ENCODE measurements at regions not wholly inside any gene's neighbourhood (a gene's known extent, or its start where the extent isn't known, plus 50 kb on each side); places are given as distances from the start of the nearest gene placed in this dataset.

DNA sequence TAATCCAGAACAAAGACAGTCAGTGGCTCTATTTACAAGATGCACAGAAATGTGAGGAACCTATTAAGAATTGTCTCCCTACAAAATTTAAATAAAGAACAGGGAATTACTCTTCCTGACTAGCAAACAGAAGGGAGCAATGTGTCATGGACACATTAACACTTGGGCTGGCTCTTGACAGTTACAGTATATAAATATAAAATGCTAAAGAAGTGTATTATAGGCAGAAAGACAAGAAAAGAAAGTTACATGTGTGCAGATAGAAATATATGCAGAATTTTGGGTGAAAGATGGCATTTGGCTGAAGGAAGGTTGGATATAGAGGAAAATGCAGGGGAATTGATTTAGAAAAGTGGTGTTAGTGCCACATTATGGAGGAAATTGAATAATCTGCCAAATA, 2257.1 kb upstream of the ACO1 start:
- CTCF ChIA-PET (ENCODE audit: low intra/inter-chr PET ratio, low total read pairs): no interaction called here
- H3K9ac ChIP-seq (ENCODE audit: insufficient read depth, low read depth, low read length): no peak overlapping the region
- intact Hi-C loops (cut with micrococcal nuclease; ENCODE audit: unreplicated experiment): no loop called here
- no peak for FAIRE-seq
- TF ChIP-seq ATM (IDR thresholded peaks at IDR 0.05; ENCODE audit: borderline replicate concordance): no peak
- TF ChIP-seq, protein P1, sequence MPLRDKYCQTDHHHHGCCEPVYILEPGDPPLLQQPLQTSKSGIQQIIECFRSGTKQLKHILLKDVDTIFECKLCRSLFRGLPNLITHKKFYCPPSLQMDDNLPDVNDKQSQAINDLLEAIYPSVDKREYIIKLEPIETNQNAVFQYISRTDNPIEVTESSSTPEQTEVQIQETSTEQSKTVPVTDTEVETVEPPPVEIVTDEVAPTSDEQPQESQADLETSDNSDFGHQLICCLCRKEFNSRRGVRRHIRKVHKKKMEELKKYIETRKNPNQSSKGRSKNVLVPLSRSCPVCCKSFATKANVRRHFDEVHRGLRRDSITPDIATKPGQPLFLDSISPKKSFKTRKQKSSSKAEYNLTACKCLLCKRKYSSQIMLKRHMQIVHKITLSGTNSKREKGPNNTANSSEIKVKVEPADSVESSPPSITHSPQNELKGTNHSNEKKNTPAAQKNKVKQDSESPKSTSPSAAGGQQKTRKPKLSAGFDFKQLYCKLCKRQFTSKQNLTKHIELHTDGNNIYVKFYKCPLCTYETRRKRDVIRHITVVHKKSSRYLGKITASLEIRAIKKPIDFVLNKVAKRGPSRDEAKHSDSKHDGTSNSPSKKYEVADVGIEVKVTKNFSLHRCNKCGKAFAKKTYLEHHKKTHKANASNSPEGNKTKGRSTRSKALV (CRISPR knock-in tag; IDR thresholded peaks at IDR 0.05): no peak
- no peak for TF ChIP-seq HOXA7 (CRISPR knock-in tag; IDR thresholded peaks at IDR 0.05)
- TF ChIP-seq ZNF337 (CRISPR knock-in tag; IDR thresholded peaks at IDR 0.05; ENCODE audit: borderline replicate concordance, low read depth): no peak
- no peak for TF ChIP-seq SOX6 (IDR thresholded peaks at IDR 0.05)
- no peak for TF ChIP-seq SOX6 (CRISPR knock-in tag; IDR thresholded peaks at IDR 0.05)
- no peak for TF ChIP-seq DNMT1 (CRISPR knock-in tag; IDR thresholded peaks at IDR 0.05)
- TF ChIP-seq ZNF773 (CRISPR knock-in tag; IDR thresholded peaks at IDR 0.05; ENCODE audit: borderline replicate concordance): no peak
- no peak for TF ChIP-seq FOXM1 (CRISPR knock-in tag; IDR thresholded peaks at IDR 0.05)
- no peak for TF ChIP-seq ZNF501 (CRISPR knock-in tag; IDR thresholded peaks at IDR 0.05)
- no peak for TF ChIP-seq ATAD3A (CRISPR knock-in tag; IDR thresholded peaks at IDR 0.05)
- no peak for TF ChIP-seq HHEX (CRISPR knock-in tag; IDR thresholded peaks at IDR 0.05)
- TF ChIP-seq ZNF10 (CRISPR knock-in tag; IDR thresholded peaks at IDR 0.05; ENCODE audit: borderline replicate concordance, low read depth): no peak
- TF ChIP-seq ZC3H4 (CRISPR knock-in tag; IDR thresholded peaks at IDR 0.05; ENCODE audit: borderline replicate concordance): no peak
- TF ChIP-seq ZNF644 (CRISPR knock-in tag; IDR thresholded peaks at IDR 0.05; ENCODE audit: low read depth): no peak
- POLR2A ChIA-PET: no interaction called here
- no peaks in the 10 kb centered on the region for H4K20me1 ChIP-seq (ENCODE audit: insufficient read depth, low read length)
- ATAC-seq: no peak
- no peaks in the 10 kb centered on the region for H3K4me1 ChIP-seq (ENCODE audit: insufficient read depth, low read length)
- no peaks in the 10 kb centered on the region for H3K27me3 ChIP-seq (ENCODE audit: control insufficient read depth in 1 of 2, insufficient read depth in 2 of 2, low read length in 2 of 2)
- no peak overlapping the region for H3K4me3 ChIP-seq (replicated peaks in 1 of 3; ENCODE audit: insufficient read depth in 1 of 3, low read depth in 2 of 3, low read length in 3 of 3)
- no peak overlapping the region for H3K4me2 ChIP-seq (ENCODE audit: low read depth, low read length)
- in situ Hi-C loops (cut with HindIII; ENCODE audit: extremely low pct_ligation_motif_present, low pct_unique_long_range_greater_than_20kb): no loop called here
- H3K36me3 ChIP-seq (replicated peaks in 1 of 2; ENCODE audit: control insufficient read depth in 1 of 2, insufficient read depth in 2 of 2, low read length in 2 of 2): no peaks in the 10 kb centered on the region
- no peak for DNase-seq (ENCODE audit: low spot score)
- no peak overlapping the region for H3K27ac ChIP-seq (ENCODE audit: extremely low read length, insufficient read depth, low read length)
- no TSS peak for BruUV-seq (replicated peaks)
- H3K79me2 ChIP-seq (ENCODE audit: insufficient read depth, low read length): no peaks in the 10 kb centered on the region
- H2AFZ ChIP-seq (ENCODE audit: low read length): no peak overlapping the region
- H3K9me3 ChIP-seq (ENCODE audit: low read length): no peaks in the 10 kb centered on the region
